MV-4-11 (cell line): ENCODE measurements at regions not wholly inside any gene's neighbourhood (a gene's known extent, or its start where the extent isn't known, plus 50 kb on each side); places are given as distances from the start of the nearest gene placed in this dataset.

Experiments used
- DNase-seq: peaks from one replicate; lab custom pipeline; 2025; lab: John Stamatoyannopoulos, UW

- DNase-seq: no peak
Measured at GRCh38 chr6:44500074-44500473, 112.6 kb downstream of the CDC5L start.

DNA sequence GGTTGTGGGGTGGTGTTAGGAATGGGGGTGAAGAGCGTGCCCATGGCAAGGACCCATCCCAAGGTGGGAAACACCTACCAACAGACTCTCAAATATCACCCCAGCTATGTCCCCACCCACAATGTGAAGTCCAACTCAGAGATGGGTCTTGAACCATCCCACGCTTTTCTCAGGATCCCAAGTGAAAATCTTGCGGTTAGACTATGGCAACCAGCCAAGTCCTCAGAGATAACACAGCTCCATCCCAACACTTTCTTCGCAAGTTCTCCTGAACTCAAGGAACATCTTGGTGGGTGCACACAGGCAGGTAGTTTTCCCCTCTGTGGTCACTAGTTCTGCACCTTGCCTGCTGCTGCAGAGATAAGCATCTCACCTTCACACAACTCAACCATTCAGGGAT lies 116.0 kb downstream of the CDC5L start:
- no peak for DNase-seq

- no peak for DNase-seq
Measured at GRCh38 chr6:44504301-44504791, 116.8 kb downstream of the CDC5L start.

DNA sequence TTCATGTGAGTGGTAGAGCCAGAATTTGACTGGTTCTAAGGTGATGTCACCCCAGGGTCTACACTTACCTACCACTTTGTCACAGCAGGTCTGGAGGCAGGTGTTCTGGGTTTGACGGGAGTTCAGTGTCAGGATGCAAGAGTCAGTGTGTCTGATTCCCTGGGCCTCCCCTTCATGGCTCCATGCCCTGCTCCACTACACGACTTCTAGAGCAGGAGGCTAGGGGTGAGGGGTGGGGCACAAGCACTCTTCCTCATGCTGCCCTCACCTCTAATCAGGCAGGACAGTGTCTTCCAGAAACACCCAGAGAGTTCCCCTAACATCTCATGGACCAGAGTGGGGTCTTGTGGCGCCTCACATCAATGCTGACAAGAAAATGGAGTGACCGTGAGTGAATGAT lies 118.2 kb downstream of the CDC5L start:
- DNase-seq: no peak

GRCh38 chr6:44507014-44507413 lies 119.5 kb downstream of the CDC5L start:
- no peak for DNase-seq

GRCh38 chr6:44508646-44509045 lies 121.1 kb downstream of the CDC5L start:
- no peak for DNase-seq

DNA sequence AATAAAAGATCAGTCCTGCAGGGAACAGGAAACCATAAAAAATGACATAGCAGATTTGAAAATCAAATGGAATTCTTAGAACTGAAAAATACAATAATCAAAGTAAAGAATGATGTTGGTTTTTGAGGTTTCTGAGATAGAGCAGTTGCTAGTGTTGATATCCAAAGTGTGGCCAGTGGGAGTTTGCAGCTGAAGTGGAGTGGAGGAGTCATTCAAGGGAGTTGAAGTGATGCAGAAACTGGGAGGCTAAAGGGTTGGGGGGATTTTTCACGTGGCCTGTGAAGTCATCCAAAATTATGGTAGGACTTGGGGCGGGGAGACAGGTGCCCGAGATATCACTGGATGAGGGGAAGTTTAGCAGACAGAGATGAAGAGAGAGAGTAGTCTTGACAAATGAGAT lies 123.6 kb downstream of the CDC5L start:
- no peak for DNase-seq

DNA sequence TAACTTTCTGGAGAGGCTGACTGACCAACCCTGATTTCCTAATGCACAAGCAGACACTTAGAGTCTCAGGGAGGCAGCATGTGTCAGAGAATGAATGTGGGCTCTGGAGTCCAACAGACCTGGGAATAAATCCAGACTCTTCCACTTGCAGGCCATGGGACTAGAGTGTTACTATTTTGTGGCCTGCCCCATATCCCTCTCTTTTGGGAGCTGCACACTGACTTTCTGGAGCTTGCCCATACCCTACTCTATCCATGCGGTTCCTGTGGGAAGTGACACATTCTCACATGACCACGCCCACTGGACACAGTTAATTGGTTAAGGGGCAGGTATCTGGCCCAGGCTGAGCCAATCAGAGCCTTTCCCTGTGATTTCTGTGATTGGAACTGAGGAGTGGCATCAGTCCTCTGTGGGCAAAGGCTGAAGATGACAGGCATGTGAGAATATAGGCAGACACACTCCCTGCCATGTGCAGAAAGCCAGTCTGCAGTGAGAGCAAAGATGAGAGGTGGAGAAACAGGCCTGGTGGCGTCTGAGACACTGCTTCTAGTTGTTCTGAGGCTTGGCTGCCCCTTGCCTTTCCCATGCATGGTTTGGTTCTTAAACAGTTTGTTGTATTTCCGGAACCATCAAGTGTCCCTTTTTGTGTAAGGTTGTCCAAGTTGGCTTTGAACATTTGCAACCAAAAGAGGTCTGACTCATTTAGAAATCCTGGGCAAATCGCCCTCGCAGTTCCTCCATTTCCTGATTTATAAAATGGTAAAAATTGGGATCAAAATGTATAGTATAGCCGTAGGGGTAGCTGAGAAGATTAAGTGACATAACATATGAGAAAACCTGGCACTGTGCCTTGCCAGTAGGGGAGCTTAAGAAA lies 125.6 kb downstream of the CDC5L start:
- no peak for DNase-seq

DNA sequence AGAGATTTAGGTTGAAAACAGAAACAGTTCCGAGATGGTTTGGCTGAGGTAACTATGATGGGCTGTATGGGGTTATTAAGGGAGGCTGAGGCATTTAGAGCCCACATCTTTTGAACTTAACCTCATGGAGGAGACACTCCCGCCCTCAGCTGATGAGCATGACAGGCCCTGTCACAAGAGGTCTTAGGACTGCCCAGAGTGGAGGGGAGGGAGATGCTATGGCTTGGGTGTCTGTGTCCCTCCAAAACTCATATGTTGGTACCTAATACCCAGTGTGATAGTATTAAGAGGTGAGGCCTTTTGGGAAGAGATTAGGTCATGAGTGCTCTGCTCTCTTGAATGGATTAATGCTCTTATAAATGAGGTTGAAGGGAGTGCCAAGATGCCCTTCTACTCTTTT lies 126.6 kb downstream of the CDC5L start:
- DNase-seq: no peak

- DNase-seq: no peak
Measured at GRCh38 chr6:44514576-44515193, 127.2 kb downstream of the CDC5L start.

GRCh38 chr6:44522871-44523270 lies 135.4 kb downstream of the CDC5L start:
- peak; percentile 75 for DNase-seq

GRCh38 chr6:44524476-44525227 lies 137.1 kb downstream of the CDC5L start:
- DNase-seq: peak; percentile 40

GRCh38 chr6:44525761-44526351 lies 138.3 kb downstream of the CDC5L start:
- DNase-seq: no peak

GRCh38 chr6:44527181-44527580 lies 139.7 kb downstream of the CDC5L start:
- DNase-seq: peak; percentile 98

GRCh38 chr6:44527583-44528369 lies 140.3 kb downstream of the CDC5L start:
- DNase-seq: no peak

DNA sequence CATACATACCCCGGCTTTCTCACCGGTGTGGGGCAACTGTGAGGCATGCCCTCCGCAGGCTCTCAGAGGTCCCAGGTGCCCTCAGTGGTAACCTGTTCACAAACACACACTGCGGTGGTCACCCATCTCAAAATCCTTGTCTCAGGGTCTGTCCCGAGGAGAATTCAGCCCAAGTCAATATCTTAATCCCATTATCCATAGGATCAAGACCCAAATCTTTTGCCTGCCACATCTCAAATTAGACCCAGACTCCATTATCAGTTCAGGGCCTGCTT lies 140.8 kb downstream of the CDC5L start:
- DNase-seq: no peak

DNA sequence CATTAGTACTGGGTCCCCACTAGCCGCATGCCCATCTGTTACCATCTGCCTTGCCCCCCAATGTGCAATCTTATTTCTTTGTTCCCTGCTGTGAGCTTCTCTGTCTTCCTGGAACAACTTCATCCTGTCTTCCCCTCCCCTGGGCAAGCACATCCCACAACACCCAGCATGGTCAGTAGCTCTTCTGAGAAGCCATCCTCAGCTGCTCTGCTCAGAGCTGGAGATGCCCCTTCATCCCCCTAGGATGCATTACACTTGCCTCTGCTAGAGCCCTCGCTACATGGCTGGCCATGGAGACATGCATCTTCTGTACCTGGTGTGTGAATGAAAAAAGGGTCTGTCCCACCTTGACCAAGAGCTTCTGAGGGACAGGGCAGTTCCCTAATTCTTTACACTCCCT lies 141.2 kb downstream of the CDC5L start:
- DNase-seq: no peak

- DNase-seq: no peak
Measured at GRCh38 chr6:44529146-44529905, 141.8 kb downstream of the CDC5L start.

DNA sequence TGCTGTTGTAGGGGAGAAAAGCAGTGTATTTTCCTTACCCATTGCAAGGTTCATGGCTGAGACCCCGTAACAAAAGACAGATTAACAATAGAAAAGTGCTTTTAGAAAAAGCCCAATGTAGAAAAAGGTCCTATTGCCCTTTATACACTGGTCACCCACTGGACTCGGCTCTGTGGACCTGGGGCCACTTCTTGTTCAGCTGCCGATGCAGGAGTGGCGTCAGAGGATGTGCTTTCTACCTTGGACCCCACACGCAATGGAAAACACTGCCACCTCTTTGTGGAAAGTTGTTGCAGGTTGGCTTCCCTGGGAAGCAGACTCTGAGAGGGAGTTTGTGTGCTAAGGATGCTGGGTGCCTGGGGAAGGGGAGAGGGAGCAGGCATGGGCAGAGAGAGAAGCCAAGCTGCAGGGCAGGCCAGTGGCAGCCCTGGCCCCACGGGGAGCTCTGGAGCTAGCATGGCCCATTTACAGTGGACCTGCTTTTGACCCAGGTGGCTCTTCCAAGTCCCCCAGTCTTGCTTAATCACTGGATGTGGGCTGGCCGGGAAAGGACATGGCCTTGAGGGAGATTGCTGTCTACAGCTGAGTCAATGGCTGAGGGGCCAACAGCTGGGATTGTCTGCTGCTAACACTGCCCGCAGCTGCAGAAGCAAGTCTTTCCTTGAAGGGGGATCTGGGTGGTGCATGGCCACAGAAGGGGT lies 142.9 kb downstream of the CDC5L start:
- no peak for DNase-seq

GRCh38 chr6:44530910-44531234 lies 143.4 kb downstream of the CDC5L start:
- no peak for DNase-seq
